Karpas-422 (cell line): ENCODE measurements at regions not wholly inside any gene's neighbourhood (a gene's known extent, or its start where the extent isn't known, plus 50 kb on each side); places are given as distances from the start of the nearest gene placed in this dataset.
"Not testable (repeated sequence)": the region's sequence is repeated elsewhere in the genome, so short reads cannot be mapped to it uniquely, and the experiment has no call there.

Experiments used
- DNase-seq: peaks from one replicate; pipeline ENCODE4 v3.0.0-alpha.2; 2015
- H2AFZ ChIP-seq: fragments of 200-600 bp; sonication (generic); 2 replicates; pipeline ENCODE4 v1.6.1; 2014; ENCODE audit warnings: antibody characterized with exemption, low read length, mixed read lengths
- H3K27ac ChIP-seq: fragments of 200-600 bp; sonication (generic); 2 replicates; pipeline ENCODE4 v1.5.1; 2014; ENCODE audit warnings: mild to moderate bottlenecking, low read length, moderate library complexity
- H3K27me3 ChIP-seq: fragments of 200-600 bp; sonication (generic); 2 replicates; pipeline ENCODE4 v1.6.1; 2014; ENCODE audit warnings: low read length, mixed read lengths
- H3K36me3 ChIP-seq: fragments of 200-600 bp; sonication (generic); 2 replicates; pipeline ENCODE4 v1.6.1; 2014; ENCODE audit warnings: low read length, mixed read lengths; ENCODE audit not compliant: insufficient read depth
- H3K4me1 ChIP-seq: fragments of 200-600 bp; sonication (generic); 2 replicates; pipeline ENCODE4 v1.6.1; 2014; ENCODE audit warnings: mild to moderate bottlenecking, low read length, mixed read lengths
- H3K4me2 ChIP-seq: fragments of 200-600 bp; sonication (generic); 2 replicates; pipeline ENCODE4 v1.6.1; 2014; ENCODE audit warnings: low read length, low read depth, mild to moderate bottlenecking; ENCODE audit not compliant: poor library complexity, severe bottlenecking
- H3K4me3 ChIP-seq: fragments of 200-600 bp; sonication (generic); 2 replicates; pipeline ENCODE4 v1.5.1; 2014; ENCODE audit warnings: mild to moderate bottlenecking, antibody characterized with exemption, low read length, mixed read lengths
- H3K79me2 ChIP-seq: fragments of 200-600 bp; sonication (generic); 2 replicates; pipeline ENCODE4 v1.6.1; 2014; ENCODE audit warnings: mild to moderate bottlenecking, low read length, mixed read lengths
- H3K9ac ChIP-seq: fragments of 200-600 bp; sonication (generic); 2 replicates; pipeline ENCODE4 v1.6.0; 2014; ENCODE audit warnings: low read length
- H3K9me2 ChIP-seq: fragments of 200-600 bp; sonication (generic), shearing (Covaris generic); replicated peaks from 2 replicates; pipeline ENCODE4 v1.6.0; 2014; ENCODE audit warnings: mild to moderate bottlenecking, low read length, moderate library complexity; ENCODE audit not compliant: insufficient read depth
- H3K9me3 ChIP-seq: fragments of 300-700, 200-600 bp; sonication (generic); 2 replicates; pipeline ENCODE4 v1.6.1; 2014; ENCODE audit warnings: low read length, mixed read lengths
- H4K20me1 ChIP-seq: fragments of 200-600 bp; sonication (generic); 2 replicates; pipeline ENCODE4 v1.6.1; 2014; ENCODE audit warnings: mild to moderate bottlenecking, antibody characterized with exemption, low read length, low read depth; ENCODE audit not compliant: insufficient read depth

DNA sequence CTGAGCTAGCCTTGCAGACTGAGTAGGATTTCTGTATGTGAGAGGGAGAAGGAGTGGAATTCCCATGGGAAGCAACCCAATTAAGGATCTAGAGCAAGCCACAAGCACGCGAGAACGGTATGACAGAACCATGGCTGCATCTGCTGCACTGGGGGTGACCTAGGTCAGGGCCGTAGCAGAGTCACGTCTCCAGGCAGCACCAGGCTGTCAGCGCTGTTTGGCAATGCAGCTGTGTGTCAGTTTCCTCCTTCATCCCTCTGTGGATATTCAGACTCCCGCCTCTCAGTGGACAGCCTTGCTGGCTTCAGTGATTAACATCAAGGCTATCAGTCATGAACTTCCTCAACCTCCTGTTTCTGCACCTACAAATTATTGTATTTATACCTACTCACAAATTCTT lies 118.1 kb upstream of the PPP2R5A start:
- no peak overlapping the region for H3K4me2 ChIP-seq
- H2AFZ ChIP-seq = no peak overlapping the region
- H3K27ac ChIP-seq = no peak overlapping the region

DNA sequence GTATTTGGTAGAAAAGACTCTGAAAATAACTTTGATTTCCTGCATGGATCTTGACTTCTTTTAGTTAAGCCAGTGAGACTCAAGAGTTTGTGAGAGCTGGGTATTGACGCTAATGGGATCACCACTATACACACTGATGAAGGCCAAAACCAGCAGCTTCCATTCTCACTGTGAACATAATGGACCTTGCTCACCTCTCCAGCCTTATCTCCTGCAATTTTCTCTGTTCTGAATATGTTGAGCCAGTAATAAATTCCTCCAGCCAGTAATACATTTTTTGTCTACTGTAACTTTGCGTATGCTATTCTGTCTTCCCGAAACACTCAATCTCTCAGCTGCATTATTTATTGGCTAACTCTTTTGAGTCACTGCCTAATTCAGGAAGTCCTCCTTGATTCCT lies 111.6 kb upstream of the PPP2R5A start:
- no peak overlapping the region for H3K4me2 ChIP-seq
- H3K4me1 ChIP-seq = no peaks in the 10 kb centered on the region
- H3K36me3 ChIP-seq = no peaks in the 10 kb centered on the region
- H3K4me3 ChIP-seq = no peak overlapping the region
- H3K79me2 ChIP-seq = no peaks in the 10 kb centered on the region
- H3K9me2 ChIP-seq = no peaks in the 10 kb centered on the region
- DNase-seq = no peak
- H3K9ac ChIP-seq = no peak overlapping the region
- H3K27me3 ChIP-seq = no peaks in the 10 kb centered on the region
- H3K27ac ChIP-seq = no peak overlapping the region
- no peaks in the 10 kb centered on the region for H4K20me1 ChIP-seq
- H3K9me3 ChIP-seq = no peaks in the 10 kb centered on the region
- no peak overlapping the region for H2AFZ ChIP-seq

More for the DNA sequence above, 118.1 kb upstream of the PPP2R5A start:
- Histone ChIP-seq H3K36me3 (no peaks in the 10 kb centered on the region), H3K27me3 (no peaks in the 10 kb centered on the region), H3K9ac (no peak overlapping the region), H3K9me3 (no peaks in the 10 kb centered on the region), H3K4me3 (no peak overlapping the region), H3K4me1 (no peaks in the 10 kb centered on the region), H3K79me2 (no peaks in the 10 kb centered on the region), H4K20me1 (no peaks in the 10 kb centered on the region), H3K9me2 (no peaks in the 10 kb centered on the region)
- DNase-seq = no peak

DNA sequence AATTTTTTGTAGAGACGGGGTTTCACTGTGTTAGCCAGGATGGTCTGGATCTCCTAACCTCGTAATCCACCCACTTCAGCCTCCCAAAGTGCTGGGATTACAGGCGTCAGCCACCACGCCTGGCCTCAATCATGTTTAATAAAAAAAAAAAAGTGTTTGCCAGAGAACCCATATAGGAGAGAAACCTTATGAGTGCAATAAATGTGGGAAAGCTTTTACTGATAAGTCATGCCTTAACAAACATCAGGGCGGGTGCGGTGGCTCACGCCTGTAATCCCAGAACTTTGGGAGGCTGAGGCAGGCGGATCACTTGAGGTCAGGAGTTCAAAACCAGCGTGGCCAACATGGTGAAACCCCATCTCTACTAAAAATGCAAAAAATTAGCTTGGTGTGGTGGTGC lies 110.9 kb upstream of the PPP2R5A start:
- not testable (repeated sequence) for DNase-seq, H3K79me2 ChIP-seq, H3K4me1 ChIP-seq, H3K4me3 ChIP-seq, H3K36me3 ChIP-seq, H3K4me2 ChIP-seq, H4K20me1 ChIP-seq, H3K9me3 ChIP-seq, H3K27ac ChIP-seq, H2AFZ ChIP-seq, H3K9ac ChIP-seq, H3K9me2 ChIP-seq, H3K27me3 ChIP-seq

DNA sequence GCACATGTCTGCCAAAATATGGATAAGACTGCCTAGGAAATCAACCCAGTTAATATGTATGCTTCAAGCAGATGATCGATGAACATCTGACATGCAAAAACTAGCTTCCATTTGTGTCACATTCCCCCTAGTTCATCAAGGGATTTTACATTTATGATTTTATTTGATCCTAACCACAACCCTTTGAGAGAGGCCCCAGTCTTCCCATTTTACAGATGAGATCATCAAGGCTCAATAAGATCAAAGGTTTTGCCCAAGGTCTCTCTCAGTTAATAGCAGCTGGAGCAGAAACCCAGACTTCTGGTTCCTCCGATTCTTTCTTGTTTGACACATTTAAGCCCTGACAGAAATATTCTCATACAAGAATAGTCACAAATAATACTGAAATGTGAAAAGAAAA lies 107.7 kb upstream of the PPP2R5A start:
- Histone ChIP-seq H2AFZ (no peak overlapping the region), H3K9me3 (no peaks in the 10 kb centered on the region), H3K27ac (no peak overlapping the region), H3K36me3 (no peaks in the 10 kb centered on the region), H3K9me2 (no peaks in the 10 kb centered on the region), H3K4me2 (no peak overlapping the region), H3K9ac (no peak overlapping the region), H3K27me3 (no peaks in the 10 kb centered on the region), H3K79me2 (no peaks in the 10 kb centered on the region), H3K4me3 (no peak overlapping the region), H4K20me1 (no peaks in the 10 kb centered on the region), H3K4me1 (no peaks in the 10 kb centered on the region)
- DNase-seq = no peak

DNA sequence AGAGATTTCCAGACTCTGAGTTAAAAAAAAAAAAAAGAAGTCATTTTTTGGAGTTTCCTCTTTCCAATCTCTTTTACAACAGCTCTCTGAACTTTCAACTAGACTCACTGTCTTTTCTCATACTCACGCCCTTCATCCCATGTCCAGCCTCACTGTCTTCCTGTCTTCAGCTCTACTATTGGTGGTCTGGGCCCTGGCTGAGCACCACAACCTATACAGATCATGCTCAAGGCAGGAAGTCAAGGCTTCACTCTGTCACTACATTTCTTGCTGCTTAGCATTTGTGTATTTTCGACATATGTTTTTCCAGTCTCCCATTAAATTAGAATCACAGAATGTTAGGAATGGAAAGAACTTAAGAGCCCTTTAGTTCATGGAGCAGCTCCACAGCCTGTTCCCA lies 106.4 kb upstream of the PPP2R5A start:
- no peaks in the 10 kb centered on the region for H3K27me3 ChIP-seq
- no peaks in the 10 kb centered on the region for H3K79me2 ChIP-seq
- no peak overlapping the region for H2AFZ ChIP-seq
- H3K4me1 ChIP-seq = no peaks in the 10 kb centered on the region
- H3K4me2 ChIP-seq = no peak overlapping the region
- no peaks in the 10 kb centered on the region for H3K9me3 ChIP-seq
- no peak overlapping the region for H3K4me3 ChIP-seq
- DNase-seq = peak; percentile 27
- H3K9ac ChIP-seq = no peak overlapping the region
- no peak overlapping the region for H3K27ac ChIP-seq
- H4K20me1 ChIP-seq = no peaks in the 10 kb centered on the region
- H3K9me2 ChIP-seq = no peaks in the 10 kb centered on the region
- H3K36me3 ChIP-seq = no peaks in the 10 kb centered on the region

DNA sequence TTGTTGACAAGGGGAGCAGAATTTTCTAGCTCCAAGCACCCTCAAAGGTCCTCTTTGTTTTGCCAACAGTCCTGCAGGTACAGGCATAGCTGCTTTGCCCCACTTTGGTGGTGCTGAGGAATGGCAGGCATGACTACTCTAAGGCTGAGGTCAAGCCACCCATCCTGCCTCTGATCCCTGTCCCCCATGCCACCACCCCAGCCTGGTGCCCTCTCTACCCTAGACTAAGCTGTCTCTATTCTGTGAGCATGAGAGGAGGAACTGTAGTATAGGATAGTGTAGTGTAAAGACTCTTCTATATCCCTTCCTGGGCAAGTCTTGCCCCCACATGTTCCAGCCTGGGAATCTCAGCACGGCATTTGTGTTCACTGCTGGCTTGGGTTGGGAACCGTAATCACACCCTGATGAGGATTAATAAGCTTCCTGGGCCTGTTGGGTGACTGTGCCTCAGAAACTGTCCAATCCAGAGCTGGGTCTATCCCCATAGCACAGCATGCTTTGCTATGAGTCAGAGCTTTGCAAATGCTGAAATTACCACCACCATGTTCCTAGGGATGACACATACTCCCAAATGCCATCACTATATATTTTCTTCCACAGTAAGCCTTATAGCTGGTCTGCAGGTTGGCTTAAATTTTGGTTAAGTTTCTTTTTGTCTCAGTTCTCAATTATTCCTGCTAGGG lies 105.7 kb upstream of the PPP2R5A start:
- Histone ChIP-seq H3K36me3 (no peaks in the 10 kb centered on the region), H3K4me1 (no peaks in the 10 kb centered on the region), H3K4me2 (no peak overlapping the region), H3K9me3 (no peaks in the 10 kb centered on the region), H3K27ac (no peak overlapping the region), H4K20me1 (no peaks in the 10 kb centered on the region), H3K9ac (no peak overlapping the region), H3K27me3 (no peaks in the 10 kb centered on the region), H3K9me2 (no peaks in the 10 kb centered on the region), H2AFZ (no peak overlapping the region), H3K79me2 (no peaks in the 10 kb centered on the region), H3K4me3 (no peak overlapping the region)
- peak; percentile 34 for DNase-seq

DNA sequence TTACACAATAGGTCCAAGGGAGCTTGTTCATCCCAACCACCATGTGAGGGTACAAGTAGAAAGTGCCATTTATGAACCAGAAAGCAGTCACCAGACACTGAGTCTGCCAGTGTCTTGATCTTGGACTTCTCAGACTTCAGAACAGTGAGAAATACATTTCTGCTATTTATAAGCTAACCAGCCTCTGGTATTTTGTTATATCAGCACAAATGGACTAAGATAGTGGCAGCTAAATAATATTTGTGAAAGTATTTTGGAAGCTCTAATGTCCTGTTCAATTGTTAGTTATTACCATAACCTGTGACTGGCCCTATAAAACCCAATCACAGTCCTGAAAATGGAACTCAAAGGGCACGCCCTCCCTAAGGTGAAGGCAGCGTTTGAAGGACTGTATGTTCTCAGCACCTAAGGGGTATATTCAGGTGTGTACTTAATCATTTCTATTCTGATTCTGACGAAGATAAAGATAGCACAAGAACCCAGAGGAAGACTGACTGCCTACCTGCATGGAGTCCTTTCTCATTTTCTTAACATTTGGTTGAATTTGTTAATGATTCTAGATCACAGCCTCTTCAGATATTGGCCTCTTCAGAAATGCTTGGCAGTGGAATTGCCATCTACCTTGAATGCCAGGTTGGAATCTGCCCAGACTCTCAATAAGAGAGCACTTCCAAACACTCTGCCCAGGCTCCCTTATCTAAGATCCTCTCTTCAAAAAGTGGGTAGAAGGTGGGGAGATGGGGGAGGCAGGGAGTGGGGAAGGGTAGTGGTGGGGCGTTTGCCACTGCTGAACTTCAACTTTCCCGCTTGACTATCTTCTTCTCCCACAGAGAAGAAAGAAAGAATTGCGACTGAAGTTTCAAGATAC lies 104.0 kb upstream of the PPP2R5A start:
- H3K9ac ChIP-seq = no peak overlapping the region
- no peaks in the 10 kb centered on the region for H3K9me3 ChIP-seq
- peaks cover under 1% of the 10 kb centered on the region for H3K4me1 ChIP-seq
- no peaks in the 10 kb centered on the region for H3K27me3 ChIP-seq
- H3K4me2 ChIP-seq = no peak overlapping the region
- DNase-seq = peak; percentile 27
- no peak overlapping the region for H2AFZ ChIP-seq
- no peaks in the 10 kb centered on the region for H4K20me1 ChIP-seq
- no peak overlapping the region for H3K4me3 ChIP-seq
- no peak overlapping the region for H3K27ac ChIP-seq
- no peaks in the 10 kb centered on the region for H3K79me2 ChIP-seq
- H3K9me2 ChIP-seq = no peaks in the 10 kb centered on the region
- H3K36me3 ChIP-seq = no peaks in the 10 kb centered on the region

DNA sequence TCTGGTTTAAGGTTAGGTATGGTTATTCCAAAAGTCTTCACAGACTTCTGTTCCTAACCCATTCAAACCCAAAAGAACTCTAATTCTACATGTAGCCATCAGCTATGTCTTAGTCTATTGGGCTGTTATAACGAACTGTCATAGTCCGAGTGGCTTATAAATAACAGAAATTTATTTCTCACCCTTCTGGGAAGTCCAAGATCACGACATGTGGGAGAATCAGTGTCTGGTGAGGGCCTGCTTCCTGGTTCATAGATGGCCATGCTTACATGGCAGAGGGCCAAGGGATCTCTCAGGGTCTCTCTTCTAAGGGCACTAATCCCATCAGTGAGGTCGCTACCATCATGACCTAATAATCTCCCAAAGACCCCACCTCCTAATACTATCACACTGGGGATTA lies 103.0 kb upstream of the PPP2R5A start:
- H3K79me2 ChIP-seq = no peaks in the 10 kb centered on the region
- no peak overlapping the region for H2AFZ ChIP-seq
- H4K20me1 ChIP-seq = no peaks in the 10 kb centered on the region
- no peak overlapping the region for H3K27ac ChIP-seq
- DNase-seq = no peak
- no peaks in the 10 kb centered on the region for H3K9me2 ChIP-seq
- H3K4me3 ChIP-seq = no peak overlapping the region
- no peaks in the 10 kb centered on the region for H3K27me3 ChIP-seq
- H3K36me3 ChIP-seq = no peaks in the 10 kb centered on the region
- H3K4me1 ChIP-seq = peaks cover 8% of the 10 kb centered on the region
- no peaks in the 10 kb centered on the region for H3K9me3 ChIP-seq
- no peak overlapping the region for H3K4me2 ChIP-seq
- H3K9ac ChIP-seq = no peak overlapping the region
